ENCODE measurements at regions not wholly inside any gene's neighbourhood (a gene's known extent, or its start where the extent isn't known, plus 50 kb on each side); places are given as distances from the start of the nearest gene placed in this dataset.
"Not testable (repeated sequence)": the region's sequence is repeated elsewhere in the genome, so short reads cannot be mapped to it uniquely, and the experiment has no call there.

DNA sequence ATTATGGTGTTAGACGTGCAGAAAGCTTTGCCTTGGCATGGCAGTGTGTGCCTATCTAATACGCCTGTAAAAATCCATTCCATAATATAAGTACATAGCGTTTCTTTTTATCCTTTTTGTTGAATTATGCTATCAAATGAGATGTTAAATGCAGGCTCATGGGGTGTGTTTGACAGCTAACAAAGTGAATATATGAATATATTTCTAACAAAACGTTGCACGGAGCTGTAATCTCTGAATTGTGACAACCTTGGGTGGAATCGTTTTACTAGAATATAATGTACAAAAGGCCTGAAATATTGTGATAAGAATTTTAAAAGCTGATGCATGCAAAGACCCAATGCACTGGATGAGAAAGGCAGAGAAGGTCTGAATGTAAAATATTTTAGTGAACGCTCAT lies 763.7 kb upstream of the TMEM132C start:
- TF ChIP-seq, protein P1, sequence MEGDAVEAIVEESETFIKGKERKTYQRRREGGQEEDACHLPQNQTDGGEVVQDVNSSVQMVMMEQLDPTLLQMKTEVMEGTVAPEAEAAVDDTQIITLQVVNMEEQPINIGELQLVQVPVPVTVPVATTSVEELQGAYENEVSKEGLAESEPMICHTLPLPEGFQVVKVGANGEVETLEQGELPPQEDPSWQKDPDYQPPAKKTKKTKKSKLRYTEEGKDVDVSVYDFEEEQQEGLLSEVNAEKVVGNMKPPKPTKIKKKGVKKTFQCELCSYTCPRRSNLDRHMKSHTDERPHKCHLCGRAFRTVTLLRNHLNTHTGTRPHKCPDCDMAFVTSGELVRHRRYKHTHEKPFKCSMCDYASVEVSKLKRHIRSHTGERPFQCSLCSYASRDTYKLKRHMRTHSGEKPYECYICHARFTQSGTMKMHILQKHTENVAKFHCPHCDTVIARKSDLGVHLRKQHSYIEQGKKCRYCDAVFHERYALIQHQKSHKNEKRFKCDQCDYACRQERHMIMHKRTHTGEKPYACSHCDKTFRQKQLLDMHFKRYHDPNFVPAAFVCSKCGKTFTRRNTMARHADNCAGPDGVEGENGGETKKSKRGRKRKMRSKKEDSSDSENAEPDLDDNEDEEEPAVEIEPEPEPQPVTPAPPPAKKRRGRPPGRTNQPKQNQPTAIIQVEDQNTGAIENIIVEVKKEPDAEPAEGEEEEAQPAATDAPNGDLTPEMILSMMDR (conservative IDR thresholded peaks at IDR 0.05) = no peak
- no peak for TF ChIP-seq ZFX (IDR thresholded peaks at IDR 0.05)
- H3K27ac ChIP-seq = no peak overlapping the region

DNA sequence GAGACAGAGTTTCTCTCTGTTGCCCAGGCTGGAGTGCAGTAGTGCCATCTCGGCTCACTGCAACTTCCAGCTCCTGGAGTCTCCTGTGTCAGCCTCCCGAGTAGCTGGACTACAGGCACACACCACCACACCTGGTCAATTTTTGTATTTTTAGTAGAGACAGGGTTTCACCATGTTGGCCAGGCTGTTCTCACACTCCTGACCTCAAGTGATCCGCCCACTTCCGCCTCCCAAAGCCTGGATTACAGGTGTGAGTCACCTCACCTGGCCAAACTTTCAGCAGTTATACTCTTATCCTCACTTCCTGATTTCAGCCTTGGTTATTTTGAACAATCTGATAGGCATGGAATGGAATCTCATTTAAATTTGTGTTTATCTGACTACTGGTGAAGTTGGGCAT lies 763.0 kb upstream of the TMEM132C start:
- H3K27ac ChIP-seq = not testable (repeated sequence)

DNA sequence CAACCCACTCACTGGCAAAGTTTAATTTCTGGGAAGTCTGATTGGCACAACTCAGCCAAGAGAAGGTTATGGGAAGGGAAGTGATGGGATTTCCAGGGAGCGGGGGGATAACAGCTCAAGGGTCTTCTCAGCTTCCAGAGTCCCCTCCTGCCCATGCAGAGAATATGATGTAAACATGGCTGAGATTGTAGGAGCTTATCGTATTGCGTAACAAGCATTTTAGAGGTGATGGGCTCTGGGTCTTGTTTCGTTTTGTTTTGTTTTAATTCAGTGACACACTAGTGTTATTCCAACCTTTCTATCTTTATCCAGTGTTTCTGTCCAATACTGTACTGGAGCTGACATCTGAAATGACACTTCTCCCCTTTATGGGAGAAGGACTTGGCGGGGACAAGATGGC lies 762.1 kb upstream of the TMEM132C start:
- H3K27ac ChIP-seq = no peak overlapping the region
- TF ChIP-seq, protein P1 (conservative IDR thresholded peaks at IDR 0.05) = no peak
- no peak for TF ChIP-seq ZFX (IDR thresholded peaks at IDR 0.05)

DNA sequence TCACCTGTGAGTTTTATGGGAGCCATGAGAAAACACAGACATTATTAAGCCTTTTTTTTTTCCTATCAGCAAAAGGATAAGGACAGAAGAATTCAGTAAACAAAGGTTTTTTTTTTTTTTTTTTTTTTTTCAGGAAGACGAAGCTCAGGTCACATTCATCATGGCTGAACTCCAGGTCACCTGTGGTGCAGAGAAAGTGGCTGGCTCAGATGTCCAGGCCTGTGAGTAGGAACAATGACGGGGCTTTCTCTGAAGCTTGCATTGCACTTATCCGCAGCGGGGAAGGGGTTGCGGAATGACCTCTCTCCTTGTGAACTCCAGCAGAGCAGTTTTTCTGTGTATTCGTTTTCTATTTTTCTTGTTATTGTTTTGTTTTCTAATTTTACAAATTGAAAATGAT lies 759.6 kb upstream of the TMEM132C start:
- TF ChIP-seq, protein P1 (conservative IDR thresholded peaks at IDR 0.05) = no peak
- no peak for TF ChIP-seq ZFX (IDR thresholded peaks at IDR 0.05)
- no peak overlapping the region for H3K27ac ChIP-seq

DNA sequence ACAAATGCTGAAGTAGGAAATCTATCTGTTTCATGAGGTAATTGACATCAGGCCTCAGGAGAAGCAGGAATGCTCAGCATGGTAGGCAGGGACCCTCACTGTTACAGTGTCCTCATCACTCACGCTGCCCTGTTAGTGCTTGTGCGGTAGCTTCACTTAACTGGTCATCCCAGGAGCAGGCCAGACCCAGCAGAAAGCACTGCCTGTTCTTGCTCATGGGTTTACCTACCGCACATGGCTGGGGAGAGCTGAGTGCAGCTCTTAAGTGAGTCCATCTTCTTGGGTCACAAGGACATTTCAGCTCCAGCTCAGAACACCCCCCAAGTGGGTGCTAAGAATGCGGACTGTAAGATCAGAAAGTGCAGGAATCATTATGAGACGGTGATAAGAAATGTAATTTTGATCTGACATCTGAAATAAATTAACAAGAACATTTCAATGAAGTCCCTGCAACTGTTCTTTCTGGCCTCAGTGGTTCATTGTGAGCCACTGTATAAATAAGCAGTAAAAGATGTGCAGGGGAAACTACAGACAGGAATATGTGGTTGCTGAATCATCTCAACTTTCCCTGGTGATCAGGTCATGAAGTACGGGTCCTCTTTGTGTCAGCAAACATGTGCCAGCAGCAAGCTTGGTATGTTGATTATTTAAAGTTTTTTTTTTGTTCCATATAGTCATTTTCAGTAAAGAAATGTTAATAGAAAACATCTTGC lies 757.7 kb upstream of the TMEM132C start:
- TF ChIP-seq, protein P1 (conservative IDR thresholded peaks at IDR 0.05) = no peak
- no peak for TF ChIP-seq ZFX (IDR thresholded peaks at IDR 0.05)
- H3K27ac ChIP-seq = no peak overlapping the region

DNA sequence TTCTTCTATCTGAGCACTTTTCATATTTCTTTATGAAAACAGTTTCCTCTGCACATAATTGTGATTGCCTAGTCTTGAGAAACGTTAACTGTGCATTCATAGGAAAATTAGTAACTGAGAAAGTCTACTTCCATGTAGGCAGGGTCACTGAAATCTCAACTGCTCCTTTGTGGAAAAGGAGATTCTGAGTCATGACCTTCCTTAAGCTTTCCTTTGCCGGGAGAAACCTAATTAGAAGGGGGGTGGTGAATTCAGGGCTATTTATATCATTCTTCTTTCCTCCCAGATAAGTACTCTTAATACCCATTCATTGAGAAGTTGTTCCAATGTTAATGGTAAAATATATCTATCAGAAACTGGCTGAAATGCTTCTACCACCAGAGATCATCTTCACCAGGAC lies 751.0 kb upstream of the TMEM132C start:
- H3K27ac ChIP-seq = no peak overlapping the region
- no peak for TF ChIP-seq ZFX (IDR thresholded peaks at IDR 0.05)
- TF ChIP-seq, protein P1 (conservative IDR thresholded peaks at IDR 0.05) = no peak

DNA sequence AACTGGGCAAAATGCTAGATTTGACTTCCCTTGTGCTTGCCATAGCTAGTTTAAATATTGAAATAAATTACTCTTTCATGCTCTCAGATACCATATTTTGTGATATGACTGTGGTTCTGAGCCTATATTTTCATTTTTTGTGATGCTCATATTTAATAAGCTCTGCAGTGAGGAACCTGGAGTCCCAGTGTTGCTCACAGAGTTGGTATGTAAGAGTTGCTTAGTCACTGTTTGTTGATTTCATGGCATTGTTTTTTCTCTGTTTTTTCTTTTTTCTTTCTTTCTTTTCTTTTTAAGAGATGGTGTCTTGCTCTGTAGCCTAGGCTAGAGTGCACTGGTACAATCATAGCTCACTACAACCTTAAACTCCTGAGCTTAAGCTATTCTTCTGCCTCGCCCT lies 750.5 kb upstream of the TMEM132C start:
- no peak overlapping the region for H3K27ac ChIP-seq
- TF ChIP-seq ZFX (IDR thresholded peaks at IDR 0.05) = no peak
- TF ChIP-seq, protein P1 (conservative IDR thresholded peaks at IDR 0.05) = no peak

DNA sequence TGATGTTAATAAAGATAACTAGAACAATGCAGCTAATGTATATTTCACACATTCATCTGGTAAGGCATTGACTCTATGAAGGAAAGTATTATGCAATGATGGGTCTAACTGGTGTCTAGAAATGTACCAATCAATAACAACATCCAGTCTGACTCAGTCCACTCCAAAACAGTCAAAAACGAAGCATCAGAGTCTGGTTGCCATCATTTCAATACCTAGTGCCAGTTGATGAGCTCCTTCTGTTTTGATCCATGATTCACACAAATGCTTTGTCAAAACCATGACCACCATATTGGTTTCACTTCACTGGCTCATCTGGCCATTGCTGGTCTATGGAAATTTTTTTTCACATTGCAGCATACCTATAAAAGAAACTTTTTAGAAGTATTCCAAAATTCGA lies 747.2 kb upstream of the TMEM132C start:
- TF ChIP-seq, protein P1 (conservative IDR thresholded peaks at IDR 0.05) = no peak
- no peak for TF ChIP-seq ZFX (IDR thresholded peaks at IDR 0.05)
- H3K27ac ChIP-seq = no peak overlapping the region
